Type B pancreatic cell (in vitro differentiated cells): ENCODE measurements at regions not wholly inside any gene's neighbourhood (a gene's known extent, or its start where the extent isn't known, plus 50 kb on each side); places are given as distances from the start of the nearest gene placed in this dataset.

Source experiments
- DNase-seq: peaks from one replicate; pipeline ENCODE4 v3.0.0; 2021; ENCODE audit warnings: mixed read lengths; ENCODE audit not compliant: unreplicated experiment; ENCODE audit errors: extremely low spot score
- H3K27ac Mint-ChIP-seq: 2 replicates; pipeline ENCODE4 v1.8.0; 2021; ENCODE audit warnings: mild to moderate bottlenecking, mixed read lengths
- H3K27me3 Mint-ChIP-seq: 2 replicates; pipeline ENCODE4 v1.8.0; 2021; ENCODE audit warnings: mixed read lengths
- H3K36me3 Mint-ChIP-seq: 2 replicates; pipeline ENCODE4 v1.8.0; 2021; ENCODE audit warnings: mixed read lengths
- H3K4me1 Mint-ChIP-seq: one replicate; pipeline ENCODE4 v1.8.0; 2021; ENCODE audit warnings: mixed read lengths; ENCODE audit not compliant: unreplicated experiment
- H3K4me3 Mint-ChIP-seq: 2 replicates; pipeline ENCODE4 v1.8.0; 2021; ENCODE audit warnings: mild to moderate bottlenecking, mixed read lengths
- H3K9me3 Mint-ChIP-seq: 2 replicates; pipeline ENCODE4 v1.8.0; 2021; ENCODE audit warnings: mixed read lengths
- TF ChIP-seq, protein P1 (sequence below): fragments of 200-600 bp; sonication (generic); conservative IDR thresholded peaks from 2 replicates; pipeline ENCODE4 v1.5.0; 2021; ENCODE audit warnings: antibody characterized with exemption, mild to moderate bottlenecking

DNA sequence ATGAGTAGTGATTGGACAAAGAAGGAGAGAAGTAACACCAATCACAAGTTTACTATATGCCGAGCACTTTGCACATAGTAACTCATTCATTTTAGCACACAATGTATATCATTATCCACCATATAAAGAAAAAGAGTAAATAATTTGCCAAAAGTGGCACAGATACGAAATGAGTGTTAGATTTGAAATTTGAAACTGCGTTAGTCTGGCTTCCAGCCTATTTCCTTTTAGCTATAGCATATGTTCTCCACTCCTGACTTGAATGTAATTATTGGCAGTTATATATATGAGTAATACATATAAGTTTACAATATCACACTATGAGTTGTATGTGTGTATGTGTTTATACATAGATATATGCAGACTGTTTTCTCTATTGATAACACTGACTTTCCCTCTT, 98.6 kb downstream of the NOL4 start:
- Mint-ChIP-seq H3K27me3 (no peaks in the 10 kb centered on the region), H3K4me1 (peaks cover 9% of the 10 kb centered on the region), H3K4me3 (no peak overlapping the region), H3K9me3 (no peaks in the 10 kb centered on the region), H3K36me3 (no peaks in the 10 kb centered on the region), H3K27ac (no peak overlapping the region)
- TF ChIP-seq, protein P1, sequence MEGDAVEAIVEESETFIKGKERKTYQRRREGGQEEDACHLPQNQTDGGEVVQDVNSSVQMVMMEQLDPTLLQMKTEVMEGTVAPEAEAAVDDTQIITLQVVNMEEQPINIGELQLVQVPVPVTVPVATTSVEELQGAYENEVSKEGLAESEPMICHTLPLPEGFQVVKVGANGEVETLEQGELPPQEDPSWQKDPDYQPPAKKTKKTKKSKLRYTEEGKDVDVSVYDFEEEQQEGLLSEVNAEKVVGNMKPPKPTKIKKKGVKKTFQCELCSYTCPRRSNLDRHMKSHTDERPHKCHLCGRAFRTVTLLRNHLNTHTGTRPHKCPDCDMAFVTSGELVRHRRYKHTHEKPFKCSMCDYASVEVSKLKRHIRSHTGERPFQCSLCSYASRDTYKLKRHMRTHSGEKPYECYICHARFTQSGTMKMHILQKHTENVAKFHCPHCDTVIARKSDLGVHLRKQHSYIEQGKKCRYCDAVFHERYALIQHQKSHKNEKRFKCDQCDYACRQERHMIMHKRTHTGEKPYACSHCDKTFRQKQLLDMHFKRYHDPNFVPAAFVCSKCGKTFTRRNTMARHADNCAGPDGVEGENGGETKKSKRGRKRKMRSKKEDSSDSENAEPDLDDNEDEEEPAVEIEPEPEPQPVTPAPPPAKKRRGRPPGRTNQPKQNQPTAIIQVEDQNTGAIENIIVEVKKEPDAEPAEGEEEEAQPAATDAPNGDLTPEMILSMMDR: no peak
- no peak for DNase-seq

DNA sequence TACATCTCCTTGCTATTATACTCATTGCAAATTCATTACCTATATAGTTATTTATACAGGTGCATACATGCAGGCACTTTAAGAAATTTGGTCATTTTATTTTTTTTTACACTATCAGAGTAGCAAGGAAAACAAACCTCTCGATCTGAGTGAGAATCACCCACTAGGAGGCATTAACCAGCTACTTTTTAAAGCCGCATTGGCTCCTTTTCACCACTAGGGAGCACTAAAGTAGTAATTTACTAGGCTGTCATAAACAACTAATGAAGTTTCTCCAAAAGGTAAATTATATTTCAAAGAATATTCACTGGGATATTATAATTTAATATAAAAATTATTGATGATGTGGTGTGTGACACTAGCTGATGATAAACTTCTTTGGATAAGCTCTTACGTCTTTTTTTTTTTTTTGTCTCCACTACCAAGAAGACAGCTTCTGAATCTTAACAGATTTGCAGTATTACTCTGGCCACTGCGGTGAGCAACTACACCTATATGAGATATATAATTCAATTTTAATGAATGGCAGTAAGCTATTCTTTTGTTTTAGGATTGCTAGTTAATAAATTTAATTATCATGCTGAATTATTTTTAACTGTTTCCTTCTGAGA, 101.9 kb downstream of the NOL4 start:
- Mint-ChIP-seq H3K27ac (peak overlapping the region; percentile 24), H3K9me3 (no peaks in the 10 kb centered on the region), H3K27me3 (no peaks in the 10 kb centered on the region), H3K36me3 (no peaks in the 10 kb centered on the region), H3K4me1 (peaks cover 17% of the 10 kb centered on the region), H3K4me3 (no peak overlapping the region)
- TF ChIP-seq, protein P1: peak; percentile 98
- DNase-seq: no peak

DNA sequence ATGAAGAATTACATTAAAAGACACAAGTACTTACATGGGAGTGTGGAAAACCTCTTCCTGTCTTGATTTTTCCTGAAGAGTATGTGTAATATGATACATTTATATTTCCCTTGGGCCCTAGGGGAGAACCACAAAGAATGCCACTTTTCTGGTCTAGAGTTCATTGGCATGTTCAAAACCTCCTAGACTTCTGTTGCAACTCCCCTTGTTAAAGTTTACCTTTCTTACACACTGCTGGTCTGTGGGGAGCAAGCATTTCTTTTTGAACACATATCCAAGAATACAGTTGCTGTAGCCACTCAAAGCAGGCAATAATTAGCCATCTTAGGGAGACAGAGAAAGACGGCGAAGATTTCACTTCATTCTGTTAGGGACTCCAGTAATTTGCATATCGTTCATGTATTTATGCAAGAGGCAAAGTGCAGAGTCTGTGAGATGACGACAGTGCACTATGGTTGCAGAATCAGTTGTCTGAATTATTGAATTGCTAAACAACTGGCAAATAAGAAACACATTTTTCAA, 103.5 kb downstream of the NOL4 start:
- Mint-ChIP-seq H3K4me3 (peak overlapping the region; percentile 79), H3K36me3 (no peaks in the 10 kb centered on the region), H3K4me1 (peaks cover 26% of the 10 kb centered on the region), H3K9me3 (no peaks in the 10 kb centered on the region), H3K27me3 (no peaks in the 10 kb centered on the region), H3K27ac (peak overlapping the region; percentile 89)
- no peak for DNase-seq
- TF ChIP-seq, protein P1: no peak

DNA sequence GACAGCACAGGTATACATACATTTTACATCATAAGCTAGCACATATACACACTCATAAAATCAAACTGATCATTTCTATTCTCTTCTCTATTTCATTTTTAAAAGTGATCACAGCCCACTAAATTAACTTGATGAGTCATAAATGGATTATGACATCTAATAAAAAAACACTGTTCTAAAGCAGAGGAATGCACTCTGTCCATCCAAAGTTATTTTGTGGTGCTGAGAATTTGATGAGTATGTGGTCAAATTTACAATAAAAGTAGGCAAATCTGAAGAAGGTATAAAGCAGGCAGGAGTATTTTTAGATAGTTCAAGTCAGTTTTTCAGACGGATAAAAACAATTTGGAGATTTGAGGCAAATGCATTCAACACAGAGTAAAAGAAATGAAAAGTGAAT, 104.4 kb downstream of the NOL4 start:
- Mint-ChIP-seq H3K27ac (peak overlapping the region; percentile 6), H3K36me3 (no peaks in the 10 kb centered on the region), H3K9me3 (no peaks in the 10 kb centered on the region), H3K4me3 (no peak overlapping the region), H3K4me1 (peaks cover 26% of the 10 kb centered on the region), H3K27me3 (no peaks in the 10 kb centered on the region)
- DNase-seq: no peak
- TF ChIP-seq, protein P1: no peak

DNA sequence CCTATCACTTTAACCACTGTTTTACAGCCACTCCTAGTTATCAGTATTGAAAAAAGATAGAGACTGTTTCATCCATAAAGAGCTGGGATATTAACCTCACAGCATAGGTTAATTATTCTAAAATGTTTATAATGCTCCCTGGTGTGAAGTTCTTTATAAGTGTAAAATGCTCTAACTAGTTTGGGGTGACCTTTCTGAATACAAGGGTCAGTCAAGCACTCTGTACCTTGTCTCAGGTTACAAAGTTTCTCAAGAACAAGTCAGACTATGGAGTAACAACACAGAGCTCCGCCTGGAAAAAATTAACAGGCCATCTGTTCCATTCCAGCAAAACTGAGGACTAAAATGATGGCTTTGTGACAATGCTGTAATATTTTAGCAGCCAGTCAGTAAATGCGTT, 107.4 kb downstream of the NOL4 start:
- DNase-seq: no peak
- no peaks in the 10 kb centered on the region for H3K27me3 Mint-ChIP-seq
- H3K4me3 Mint-ChIP-seq: no peak overlapping the region
- H3K9me3 Mint-ChIP-seq: no peaks in the 10 kb centered on the region
- no peaks in the 10 kb centered on the region for H3K36me3 Mint-ChIP-seq
- peaks cover 26% of the 10 kb centered on the region for H3K4me1 Mint-ChIP-seq
- TF ChIP-seq, protein P1: no peak
- no peak overlapping the region for H3K27ac Mint-ChIP-seq
